ENCODE measurements at regions not wholly inside any gene's neighbourhood (a gene's known extent, or its start where the extent isn't known, plus 50 kb on each side); places are given as distances from the start of the nearest gene placed in this dataset.

DNA sequence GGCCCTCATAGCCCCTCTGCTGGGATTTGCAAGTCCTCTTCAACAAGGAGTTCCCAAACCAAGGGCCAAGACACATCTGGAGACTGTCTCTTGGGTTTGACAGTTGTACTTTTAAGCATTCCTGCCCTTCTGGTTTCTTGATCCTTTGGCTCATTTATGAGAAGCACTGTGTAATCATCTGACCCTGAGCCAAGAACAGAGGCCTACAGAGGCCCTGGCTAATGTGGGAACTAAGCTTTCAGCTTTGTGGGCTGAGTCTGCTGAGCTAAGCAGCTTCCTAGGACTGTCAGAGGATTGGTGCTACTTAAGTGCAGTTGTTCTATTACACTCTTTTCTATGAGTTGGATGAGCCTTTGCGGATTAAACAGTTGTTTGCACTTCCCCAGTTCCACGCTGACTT is 178.3 kb downstream of the KBTBD8 start:
- no peak overlapping the region for H3K4me3 ChIP-seq (ENCODE audit: low read depth, low read length)
- TF ChIP-seq, protein P1, sequence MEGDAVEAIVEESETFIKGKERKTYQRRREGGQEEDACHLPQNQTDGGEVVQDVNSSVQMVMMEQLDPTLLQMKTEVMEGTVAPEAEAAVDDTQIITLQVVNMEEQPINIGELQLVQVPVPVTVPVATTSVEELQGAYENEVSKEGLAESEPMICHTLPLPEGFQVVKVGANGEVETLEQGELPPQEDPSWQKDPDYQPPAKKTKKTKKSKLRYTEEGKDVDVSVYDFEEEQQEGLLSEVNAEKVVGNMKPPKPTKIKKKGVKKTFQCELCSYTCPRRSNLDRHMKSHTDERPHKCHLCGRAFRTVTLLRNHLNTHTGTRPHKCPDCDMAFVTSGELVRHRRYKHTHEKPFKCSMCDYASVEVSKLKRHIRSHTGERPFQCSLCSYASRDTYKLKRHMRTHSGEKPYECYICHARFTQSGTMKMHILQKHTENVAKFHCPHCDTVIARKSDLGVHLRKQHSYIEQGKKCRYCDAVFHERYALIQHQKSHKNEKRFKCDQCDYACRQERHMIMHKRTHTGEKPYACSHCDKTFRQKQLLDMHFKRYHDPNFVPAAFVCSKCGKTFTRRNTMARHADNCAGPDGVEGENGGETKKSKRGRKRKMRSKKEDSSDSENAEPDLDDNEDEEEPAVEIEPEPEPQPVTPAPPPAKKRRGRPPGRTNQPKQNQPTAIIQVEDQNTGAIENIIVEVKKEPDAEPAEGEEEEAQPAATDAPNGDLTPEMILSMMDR (IDR thresholded peaks at IDR 0.05; ENCODE audit: insufficient read depth, low read depth, low read length) = no peak
- peak; percentile 60 for DNase-seq (ENCODE audit: low read depth)

DNA sequence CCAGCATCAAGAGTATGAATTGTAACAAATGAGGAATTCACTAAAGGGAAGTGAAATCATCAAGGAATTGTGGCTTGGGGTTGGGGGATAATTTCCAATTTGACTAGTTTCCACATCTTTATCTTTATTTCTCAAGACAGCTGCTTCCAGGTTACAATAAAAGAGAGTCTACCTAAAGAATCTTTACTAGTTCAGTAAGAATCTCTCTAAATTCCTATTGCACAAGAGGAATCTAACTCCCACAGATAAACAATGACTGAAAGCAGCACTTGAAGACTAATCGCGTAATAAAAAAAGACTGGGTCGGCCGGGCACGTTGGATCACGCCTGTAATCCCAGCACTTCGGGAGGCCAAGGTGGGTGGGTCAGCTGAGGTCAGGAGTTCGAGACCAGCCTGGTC is 194.4 kb downstream of the KBTBD8 start:
- no peak overlapping the region for H3K4me3 ChIP-seq (ENCODE audit: low read depth, low read length)
- peak; percentile 20 for DNase-seq (ENCODE audit: low read depth)
- TF ChIP-seq, protein P1 (IDR thresholded peaks at IDR 0.05; ENCODE audit: insufficient read depth, low read depth, low read length) = no peak

DNA sequence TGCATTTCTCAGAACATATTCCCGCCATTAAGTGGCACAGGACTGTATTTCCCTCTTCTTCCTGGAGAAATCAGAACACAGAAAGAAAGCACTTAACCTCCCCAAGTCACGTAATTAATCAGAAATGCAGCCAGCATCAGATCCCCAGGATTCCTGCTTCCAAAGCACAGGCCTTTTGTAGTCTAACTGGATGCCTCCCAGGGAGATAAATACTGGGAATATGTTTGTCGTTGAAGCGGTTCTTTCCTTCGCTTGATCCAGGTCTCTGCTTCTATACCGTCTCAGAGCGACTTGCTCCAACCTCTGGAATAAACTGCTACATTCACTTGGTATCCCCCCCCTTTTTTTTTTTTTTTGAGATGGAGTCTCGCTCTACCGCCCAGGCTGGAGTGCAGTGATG is 198.6 kb downstream of the KBTBD8 start:
- DNase-seq (ENCODE audit: low read depth) = no peak
- H3K4me3 ChIP-seq (ENCODE audit: low read depth, low read length) = no peak overlapping the region
- TF ChIP-seq, protein P1 (IDR thresholded peaks at IDR 0.05; ENCODE audit: insufficient read depth, low read depth, low read length) = no peak

DNA sequence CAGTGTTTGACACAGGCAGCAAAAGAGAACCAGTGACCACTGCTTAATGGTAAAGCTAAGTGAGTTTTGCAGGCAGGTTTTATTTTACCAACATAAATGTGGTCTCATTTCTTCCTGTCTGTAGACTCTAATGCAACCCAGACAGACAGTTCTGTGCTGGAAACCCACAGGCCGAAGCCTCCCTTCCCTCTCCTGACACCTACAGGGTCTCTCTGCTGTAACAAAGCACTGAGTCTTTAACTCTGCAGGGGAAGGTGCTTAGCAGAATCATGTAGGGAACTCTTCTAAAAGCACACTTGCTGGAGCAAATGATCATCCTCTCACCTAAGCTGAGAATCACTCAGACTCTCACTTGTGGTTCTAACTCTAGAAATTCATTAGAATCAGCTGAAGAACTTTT is 200.3 kb downstream of the KBTBD8 start:
- H3K4me3 ChIP-seq (ENCODE audit: low read depth, low read length) = no peak overlapping the region
- no peak for DNase-seq (ENCODE audit: low read depth)
- TF ChIP-seq, protein P1 (IDR thresholded peaks at IDR 0.05; ENCODE audit: insufficient read depth, low read depth, low read length) = no peak

DNA sequence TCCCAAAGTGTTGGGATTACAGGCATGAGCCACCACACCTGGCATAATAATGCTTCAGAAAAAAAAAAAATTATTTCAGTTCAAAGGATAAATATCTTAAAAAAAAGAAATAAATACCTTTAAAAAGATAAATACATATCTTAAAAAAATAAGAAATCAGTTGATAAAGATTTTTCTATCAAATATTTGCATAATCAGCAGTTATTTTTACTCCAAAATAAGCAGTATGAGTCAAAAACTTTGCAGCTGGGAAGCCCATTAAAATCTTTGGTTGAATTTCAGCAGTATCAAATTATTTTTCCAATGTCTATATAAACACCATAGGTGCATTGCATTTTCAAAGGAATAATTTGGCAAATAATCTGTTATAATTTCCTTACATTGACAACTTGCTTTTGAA is 202.5 kb downstream of the KBTBD8 start:
- TF ChIP-seq, protein P1 (IDR thresholded peaks at IDR 0.05; ENCODE audit: insufficient read depth, low read depth, low read length) = no peak
- no peak overlapping the region for H3K4me3 ChIP-seq (ENCODE audit: low read depth, low read length)
- DNase-seq (ENCODE audit: low read depth) = no peak

DNA sequence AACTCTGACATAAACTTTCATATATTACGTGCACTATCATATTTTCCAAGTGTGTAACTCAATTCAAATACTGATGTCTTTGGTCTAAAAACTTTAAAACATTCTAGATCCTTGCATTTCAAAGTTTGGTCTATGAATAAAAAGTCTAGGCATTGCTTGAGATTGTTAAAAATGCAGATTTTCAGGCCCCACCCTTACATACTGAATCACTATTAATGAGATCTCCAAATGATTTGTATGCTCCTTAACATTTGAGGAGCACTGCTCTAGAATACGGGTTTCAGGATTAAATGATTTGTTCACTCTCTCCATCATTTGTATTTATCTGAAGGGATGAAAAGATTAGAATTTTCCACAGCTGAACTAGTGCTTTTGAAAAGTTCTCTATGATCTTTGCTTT is 202.9 kb downstream of the KBTBD8 start:
- no peak for DNase-seq (ENCODE audit: low read depth)
- no peak overlapping the region for H3K4me3 ChIP-seq (ENCODE audit: low read depth, low read length)
- TF ChIP-seq, protein P1 (IDR thresholded peaks at IDR 0.05; ENCODE audit: insufficient read depth, low read depth, low read length) = no peak

DNA sequence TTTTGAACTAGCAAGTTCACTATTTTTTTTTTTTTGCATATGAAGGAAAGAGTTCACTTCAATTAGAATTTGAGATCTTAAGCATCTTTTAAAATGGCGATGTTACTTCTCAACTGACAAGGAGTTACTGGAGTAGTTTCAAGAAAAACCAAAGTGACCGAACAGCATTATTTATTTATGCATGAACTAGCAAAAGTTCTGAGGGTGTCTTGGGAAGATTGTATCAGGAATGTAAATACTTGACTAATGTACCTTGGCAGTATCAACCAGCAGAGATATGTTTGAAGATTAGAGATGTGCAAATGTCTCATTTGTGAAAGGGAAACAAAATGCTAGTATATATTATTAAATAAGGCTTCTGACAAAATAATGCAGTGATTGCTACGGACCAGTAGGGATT is 203.9 kb downstream of the KBTBD8 start:
- H3K4me3 ChIP-seq (ENCODE audit: low read depth, low read length) = no peak overlapping the region
- TF ChIP-seq, protein P1 (IDR thresholded peaks at IDR 0.05; ENCODE audit: insufficient read depth, low read depth, low read length) = no peak
- DNase-seq (ENCODE audit: low read depth) = peak; percentile 1
